GM13976 (cell line): ENCODE measurements at regions not wholly inside any gene's neighbourhood (a gene's known extent, or its start where the extent isn't known, plus 50 kb on each side); places are given as distances from the start of the nearest gene placed in this dataset.

Experiments used
- DNase-seq: peaks from one replicate; pipeline ENCODE4 v3.0.0; 2012; ENCODE audit warnings: low spot score
- CTCF ChIP-seq: IDR thresholded peaks from 2 replicates; pipeline ENCODE4 v1.5.1; 2012; ENCODE audit warnings: borderline replicate concordance, mild to moderate bottlenecking; ENCODE audit not compliant: insufficient read depth; ENCODE audit errors: extremely low read depth, missing control alignments, control extremely low read depth
- in situ Hi-C: fragments of 300-500 bp; cut with MboI; formaldehyde crosslinking; loops from one replicate; pipeline ENCODE4 v1.12.0; 2022; ENCODE audit warnings: low sequenced_read_pairs, mixed read lengths, inconsistent platforms; ENCODE audit not compliant: unreplicated experiment

GRCh38 chr11:112354364-112354763 is 93.7 kb upstream of the PLET1 start:
- TF ChIP-seq CTCF = no peak
- in situ Hi-C loops = no loop called here
- no peak for DNase-seq

- no peak for TF ChIP-seq CTCF
- DNase-seq = no peak
- in situ Hi-C loops = no loop called here
These were observed 95.1 kb upstream of the PLET1 start for GRCh38 chr11:112355726-112356125.

GRCh38 chr11:112357488-112357887 is 96.8 kb upstream of the PLET1 start:
- TF ChIP-seq CTCF = no peak
- in situ Hi-C loops = no loop called here
- no peak for DNase-seq

GRCh38 chr11:112361396-112361795 is 100.7 kb upstream of the PLET1 start:
- in situ Hi-C loops = no loop called here
- TF ChIP-seq CTCF = no peak
- DNase-seq = no peak

DNA sequence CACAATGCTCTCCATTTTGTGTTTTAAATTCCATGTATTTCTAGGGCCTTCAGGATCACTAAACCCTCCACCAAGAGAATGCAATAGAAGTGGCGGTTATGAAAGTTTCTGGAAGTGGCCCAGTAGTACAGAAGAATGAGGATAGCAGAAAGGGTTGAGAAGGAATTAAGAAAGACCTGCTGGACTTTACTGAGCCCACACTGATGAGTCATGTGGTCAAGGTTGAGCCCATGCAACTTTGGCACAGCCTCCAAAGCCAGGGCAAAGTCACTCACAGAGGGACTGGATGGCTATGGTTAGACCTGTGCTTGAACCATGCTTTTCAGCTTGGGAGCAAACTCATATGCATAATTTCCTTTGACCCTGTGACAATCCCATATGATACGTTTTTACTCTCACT is 102.9 kb upstream of the PLET1 start:
- no peak for TF ChIP-seq CTCF
- no peak for DNase-seq
- in situ Hi-C loops = no loop called here

DNA sequence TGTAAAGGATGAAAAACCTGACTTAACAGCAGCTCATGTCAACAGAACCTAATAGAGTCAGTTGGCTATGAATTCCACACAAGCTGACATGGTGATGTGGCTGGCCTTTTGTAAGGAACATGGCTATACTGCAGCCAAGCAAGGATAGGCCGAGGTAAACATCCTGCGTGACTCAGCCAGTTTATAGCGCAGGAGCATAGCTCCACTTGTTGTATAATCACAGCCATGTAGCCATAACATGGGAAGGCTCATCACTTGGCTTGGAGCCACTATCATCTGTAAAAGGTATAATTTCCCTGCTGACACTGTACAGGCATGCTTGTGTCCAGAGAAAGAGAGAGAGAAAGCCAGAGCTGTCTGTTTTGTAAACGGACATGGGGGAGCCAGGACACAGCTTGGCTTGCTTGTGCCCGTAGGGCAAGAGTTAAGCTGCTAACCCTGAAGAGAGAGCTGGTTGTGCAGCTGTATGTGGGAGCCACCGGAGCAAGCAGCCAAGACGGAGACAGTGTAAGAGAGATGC is 104.4 kb upstream of the PLET1 start:
- in situ Hi-C loops = no loop called here
- no peak for DNase-seq
- TF ChIP-seq CTCF = no peak

DNA sequence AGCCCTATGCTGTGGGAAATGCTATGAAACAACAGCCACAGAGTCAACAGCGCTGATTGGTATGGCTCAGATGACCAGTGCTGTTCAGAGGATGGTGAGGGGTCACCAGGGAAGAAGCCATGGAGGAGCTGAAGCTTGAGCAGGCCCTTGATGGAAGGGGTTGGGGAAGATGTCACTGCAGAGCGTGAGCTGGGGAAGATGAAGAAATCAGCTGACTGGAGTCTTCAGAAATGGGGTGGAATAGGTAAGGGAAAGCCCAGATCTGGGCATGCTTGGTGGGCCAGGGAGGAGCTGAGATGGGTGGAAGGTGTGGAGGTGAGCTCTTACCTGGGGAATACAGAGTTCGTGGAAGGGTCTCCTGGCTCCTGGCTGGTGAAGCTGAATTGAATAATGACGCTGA is 105.4 kb upstream of the PLET1 start:
- TF ChIP-seq CTCF = no peak
- in situ Hi-C loops = no loop called here
- no peak for DNase-seq
